ENCODE measurements at regions not wholly inside any gene's neighbourhood (a gene's known extent, or its start where the extent isn't known, plus 50 kb on each side); places are given as distances from the start of the nearest gene placed in this dataset.

DNA sequence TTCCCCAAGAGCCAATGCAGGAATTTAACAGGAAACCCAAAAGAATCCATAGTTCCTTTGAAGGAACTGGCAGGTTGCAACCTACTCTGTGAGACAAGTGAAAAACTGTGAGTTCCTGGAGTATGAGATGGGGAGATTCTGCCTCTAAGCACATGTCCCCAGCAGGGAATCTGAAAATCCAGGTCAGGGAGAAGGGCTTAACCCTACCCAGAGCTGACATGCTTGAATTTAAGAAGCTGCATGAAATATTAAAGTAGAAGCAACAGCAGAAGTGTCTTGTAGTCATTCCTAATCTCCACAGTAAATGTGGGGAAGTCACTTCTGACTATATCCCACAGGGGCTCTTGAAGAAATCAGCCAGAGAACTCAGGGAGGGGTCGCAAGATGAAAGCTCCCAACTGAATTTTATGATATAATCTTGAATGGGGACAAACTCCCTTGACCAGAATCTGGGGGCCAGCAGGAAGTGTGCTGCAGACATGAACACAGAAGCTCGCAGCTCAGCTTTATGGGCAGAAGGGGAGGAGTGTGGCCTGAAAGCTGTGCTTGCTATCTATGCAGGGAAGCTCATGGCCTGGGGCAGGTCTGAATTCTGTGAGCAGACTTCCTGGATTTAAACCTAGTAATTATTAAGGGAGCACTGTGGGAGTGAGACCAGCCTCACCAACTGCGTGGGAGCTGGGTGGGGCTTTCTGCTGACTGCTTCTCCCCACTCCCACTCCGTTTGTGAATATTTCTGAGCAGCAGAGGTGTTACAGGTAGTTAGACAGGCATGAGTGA, 184.1 kb upstream of the KYNU start:
- ChIA-PET POLR2A (no interaction called here), CTCF (no interaction called here)
- Mint-ChIP-seq H3K9me3 (no peaks in the 10 kb centered on the region), H3K36me3 (no peaks in the 10 kb centered on the region), H3K27me3 (no peaks in the 10 kb centered on the region), H3K27ac (no peak overlapping the region), H3K4me3 (no peak overlapping the region), H3K4me1 (ENCODE audit: low read depth) (no peaks in the 10 kb centered on the region)
- intact Hi-C loops (cut with micrococcal nuclease) = no loop called here
- no peak for DNase-seq

DNA sequence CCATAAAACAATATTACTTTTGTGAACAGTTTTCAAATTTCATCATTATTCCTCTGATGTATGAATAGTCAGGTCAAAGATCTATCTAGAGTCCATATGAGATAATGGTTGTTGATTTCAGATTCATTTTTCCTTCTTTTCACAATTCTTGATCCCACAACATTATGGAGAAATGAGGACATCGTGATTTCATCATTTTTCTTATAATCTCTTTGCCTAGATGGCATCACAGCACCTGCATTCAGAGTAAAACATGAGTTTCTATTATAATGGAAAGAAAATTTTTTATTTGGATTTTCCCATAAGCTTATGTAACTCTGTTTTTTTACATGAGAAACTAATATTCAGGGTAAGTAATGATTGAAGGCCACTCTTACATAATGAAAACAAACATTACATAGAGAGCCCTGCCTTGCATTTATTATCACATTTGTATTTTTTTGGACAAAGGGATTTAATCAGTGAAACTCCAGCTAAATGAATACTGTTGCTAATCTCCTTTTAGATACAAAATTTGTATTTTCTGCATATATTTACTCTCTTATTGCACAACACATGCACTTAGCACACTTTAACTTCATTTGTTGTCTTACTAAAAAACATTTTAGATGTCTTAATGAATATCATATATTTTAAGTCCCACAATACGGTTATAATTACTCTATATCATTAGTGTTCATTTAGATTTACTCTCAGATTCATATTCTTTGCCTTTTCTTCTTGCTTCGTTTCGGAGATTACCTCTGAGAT, 188.4 kb upstream of the KYNU start:
- Mint-ChIP-seq H3K27ac (no peak overlapping the region), H3K36me3 (no peaks in the 10 kb centered on the region), H3K4me1 (ENCODE audit: low read depth) (no peaks in the 10 kb centered on the region), H3K9me3 (no peaks in the 10 kb centered on the region), H3K4me3 (no peak overlapping the region), H3K27me3 (no peaks in the 10 kb centered on the region)
- ChIA-PET POLR2A (no interaction called here), CTCF (no interaction called here)
- no peak for DNase-seq
- intact Hi-C loops (cut with micrococcal nuclease) = no loop called here

DNA sequence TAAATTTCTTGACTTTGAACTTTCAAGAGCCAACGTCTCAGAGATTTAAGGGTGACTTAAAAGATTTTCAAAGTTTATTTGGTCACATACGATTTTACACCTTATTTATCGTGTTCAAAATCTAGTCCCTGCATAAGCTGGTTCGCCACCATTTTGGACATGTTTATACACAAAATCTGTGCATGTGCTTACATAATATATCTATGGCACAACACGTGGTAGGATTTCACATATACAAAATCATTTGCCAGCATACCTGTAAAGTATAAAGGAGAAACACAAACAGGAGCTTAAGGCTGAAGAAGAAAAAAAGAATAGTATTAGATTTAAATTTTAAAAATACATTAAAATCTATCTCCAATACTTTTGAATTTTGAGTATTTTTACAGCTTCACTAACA, 190.0 kb upstream of the KYNU start:
- H3K4me1 Mint-ChIP-seq (ENCODE audit: low read depth) = no peaks in the 10 kb centered on the region
- POLR2A ChIA-PET = no interaction called here
- no peak for DNase-seq
- no peaks in the 10 kb centered on the region for H3K27me3 Mint-ChIP-seq
- no peak overlapping the region for H3K27ac Mint-ChIP-seq
- no peaks in the 10 kb centered on the region for H3K36me3 Mint-ChIP-seq
- intact Hi-C loops (cut with micrococcal nuclease) = no loop called here
- no peaks in the 10 kb centered on the region for H3K9me3 Mint-ChIP-seq
- CTCF ChIA-PET = no interaction called here
- H3K4me3 Mint-ChIP-seq = no peak overlapping the region

DNA sequence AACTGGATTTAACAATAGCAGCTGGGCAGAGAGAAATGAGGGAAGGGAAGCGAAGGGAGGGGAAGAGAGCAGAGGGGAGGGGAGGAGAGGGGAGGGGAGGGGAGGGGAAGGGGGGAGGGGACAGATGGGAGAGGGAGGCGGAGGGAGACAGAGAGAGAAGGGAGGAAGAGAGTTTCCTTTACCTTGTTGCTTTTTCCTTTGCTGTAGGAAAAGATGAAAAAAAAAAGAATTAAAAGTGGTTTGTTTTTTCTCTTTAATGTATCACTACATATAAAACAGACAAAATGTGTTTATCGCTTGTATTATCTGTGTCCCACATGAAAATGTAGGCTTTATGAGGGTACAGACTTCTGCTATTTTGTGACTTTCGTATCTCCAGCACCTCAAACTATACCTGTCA, 190.4 kb upstream of the KYNU start:
- Mint-ChIP-seq H3K36me3 (no peaks in the 10 kb centered on the region), H3K4me3 (no peak overlapping the region), H3K27ac (no peak overlapping the region), H3K4me1 (ENCODE audit: low read depth) (no peaks in the 10 kb centered on the region), H3K27me3 (no peaks in the 10 kb centered on the region), H3K9me3 (no peaks in the 10 kb centered on the region)
- POLR2A ChIA-PET = no interaction called here
- CTCF ChIA-PET = no interaction called here
- no peak for DNase-seq
- intact Hi-C loops (cut with micrococcal nuclease) = no loop called here

DNA sequence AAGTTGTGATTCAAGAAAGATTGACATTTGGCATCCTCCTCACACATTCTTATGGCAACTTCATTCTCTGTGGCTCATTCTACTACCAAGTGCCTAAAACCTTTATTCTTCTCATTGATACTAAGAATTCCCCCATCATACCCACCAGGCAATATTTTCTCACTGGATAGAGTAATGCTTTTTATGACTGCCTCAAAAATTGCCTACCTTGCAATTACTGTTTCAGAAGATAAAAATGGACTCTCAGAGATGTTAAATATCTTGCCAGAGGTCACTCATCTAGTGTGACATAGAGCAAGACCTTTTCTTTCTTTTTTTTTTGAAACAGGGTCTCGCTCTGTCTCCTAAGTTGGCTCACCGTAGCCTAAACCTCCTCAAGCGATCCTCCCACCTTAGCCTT, 192.8 kb upstream of the KYNU start:
- no peak overlapping the region for H3K27ac Mint-ChIP-seq
- no peaks in the 10 kb centered on the region for H3K9me3 Mint-ChIP-seq
- ChIA-PET CTCF (no interaction called here), POLR2A (no interaction called here)
- no peaks in the 10 kb centered on the region for H3K27me3 Mint-ChIP-seq
- no peak overlapping the region for H3K4me3 Mint-ChIP-seq
- intact Hi-C loops (cut with micrococcal nuclease) = no loop called here
- no peak for DNase-seq
- no peaks in the 10 kb centered on the region for H3K36me3 Mint-ChIP-seq
- no peaks in the 10 kb centered on the region for H3K4me1 Mint-ChIP-seq (ENCODE audit: low read depth)

DNA sequence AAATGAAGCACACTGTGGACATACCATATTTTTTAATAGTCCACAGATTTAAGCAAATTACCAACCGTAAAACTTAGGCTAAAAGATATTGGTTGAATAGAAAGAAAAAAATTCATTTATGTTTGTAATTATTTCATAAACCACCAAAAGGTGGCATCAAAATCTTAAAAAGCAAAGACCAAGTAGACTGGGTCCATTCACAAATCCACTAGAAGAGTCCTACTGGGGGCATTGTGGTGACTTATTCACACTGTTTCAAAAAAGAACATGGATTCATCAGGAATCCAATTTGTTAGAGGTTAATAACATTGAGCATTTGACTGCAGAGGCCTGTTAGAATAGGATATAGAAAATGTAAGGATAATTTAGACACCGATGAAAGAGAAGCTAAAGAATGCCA, 194.9 kb upstream of the KYNU start:
- no peak for DNase-seq
- H3K4me1 Mint-ChIP-seq (ENCODE audit: low read depth) = no peaks in the 10 kb centered on the region
- ChIA-PET POLR2A (no interaction called here), CTCF (no interaction called here)
- no peak overlapping the region for H3K4me3 Mint-ChIP-seq
- no peaks in the 10 kb centered on the region for H3K9me3 Mint-ChIP-seq
- intact Hi-C loops (cut with micrococcal nuclease) = no loop called here
- no peak overlapping the region for H3K27ac Mint-ChIP-seq
- no peaks in the 10 kb centered on the region for H3K36me3 Mint-ChIP-seq
- no peaks in the 10 kb centered on the region for H3K27me3 Mint-ChIP-seq

DNA sequence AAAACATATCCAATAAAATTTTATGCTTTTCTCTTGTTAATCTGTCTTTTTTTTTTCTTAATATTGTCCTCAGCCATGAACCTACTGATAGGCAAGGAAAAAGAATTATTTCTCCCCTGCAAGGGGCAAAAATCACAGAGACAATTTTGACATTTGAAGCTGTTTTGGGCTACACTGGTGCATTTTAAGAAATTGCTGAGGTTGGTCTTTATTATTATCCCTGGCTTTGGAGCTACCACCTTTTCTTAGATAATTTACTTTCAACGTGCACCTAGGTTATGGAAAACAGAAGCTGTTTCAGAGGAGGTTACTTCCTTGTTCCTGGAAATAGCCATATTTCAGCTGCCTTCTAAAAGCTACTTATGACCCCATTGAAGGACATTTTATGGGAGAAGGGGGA, 195.5 kb upstream of the KYNU start:
- no peak overlapping the region for H3K4me3 Mint-ChIP-seq
- no peaks in the 10 kb centered on the region for H3K9me3 Mint-ChIP-seq
- POLR2A ChIA-PET = no interaction called here
- no peak for DNase-seq
- intact Hi-C loops (cut with micrococcal nuclease) = no loop called here
- no peaks in the 10 kb centered on the region for H3K27me3 Mint-ChIP-seq
- no peaks in the 10 kb centered on the region for H3K36me3 Mint-ChIP-seq
- no peaks in the 10 kb centered on the region for H3K4me1 Mint-ChIP-seq (ENCODE audit: low read depth)
- H3K27ac Mint-ChIP-seq = no peak overlapping the region
- CTCF ChIA-PET = interaction anchor here (0.6 kb wide), 1 partner anchor 1009 kb away, joined by 3 read pairs; no protein-coding TSS in a partner anchor

DNA sequence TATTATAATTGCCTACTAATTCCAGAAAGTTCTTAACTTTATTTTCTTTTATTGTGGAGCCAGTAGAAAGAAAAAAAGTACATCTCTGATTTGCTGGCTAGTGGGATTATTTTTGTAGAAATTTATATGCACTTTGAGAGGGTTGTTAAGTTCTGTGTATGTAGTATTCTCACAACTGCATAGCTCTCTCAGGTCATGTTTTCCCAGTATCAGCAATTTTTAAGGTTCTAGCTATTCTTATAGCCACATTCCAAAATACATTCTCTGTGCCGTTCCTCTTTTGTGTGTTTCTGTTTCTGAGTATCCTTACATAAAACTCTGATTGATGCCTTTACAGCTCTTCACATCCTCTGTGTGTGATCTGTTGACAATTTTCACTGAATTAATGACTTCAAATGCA, 199.3 kb upstream of the KYNU start:
- POLR2A ChIA-PET = no interaction called here
- H3K27ac Mint-ChIP-seq = no peak overlapping the region

DNA sequence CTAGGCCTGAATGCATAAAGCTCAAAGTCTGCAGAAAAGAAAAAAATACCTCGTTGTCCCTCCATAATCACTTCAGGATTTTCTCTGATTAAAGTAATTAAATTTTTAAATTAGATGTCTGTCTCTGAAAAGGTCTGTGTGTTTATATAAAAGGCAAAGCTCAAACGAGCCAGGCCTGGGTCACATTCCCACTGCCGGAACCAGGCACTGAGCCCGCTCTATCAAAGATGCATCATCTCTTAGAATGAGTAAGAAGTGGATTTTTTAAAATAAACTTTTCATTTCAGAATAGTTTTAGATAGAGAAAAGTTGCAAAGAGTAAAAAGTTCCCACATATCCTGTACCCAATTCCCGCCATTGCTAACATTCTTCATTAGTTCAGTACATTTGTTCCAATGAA, 202.1 kb upstream of the KYNU start:
- no peak overlapping the region for H3K27ac Mint-ChIP-seq
- DNase-seq = no peak
- ChIA-PET POLR2A (no interaction called here), CTCF (no interaction called here)
- H3K9me3 Mint-ChIP-seq = no peaks in the 10 kb centered on the region
- no peak overlapping the region for H3K4me3 Mint-ChIP-seq
- no peaks in the 10 kb centered on the region for H3K4me1 Mint-ChIP-seq (ENCODE audit: low read depth)
- intact Hi-C loops (cut with micrococcal nuclease) = no loop called here
- H3K36me3 Mint-ChIP-seq = no peaks in the 10 kb centered on the region
- H3K27me3 Mint-ChIP-seq = no peaks in the 10 kb centered on the region

More for the DNA sequence above, 199.3 kb upstream of the KYNU start:
- no peaks in the 10 kb centered on the region for H3K4me1 Mint-ChIP-seq (ENCODE audit: low read depth)
- H3K27me3 Mint-ChIP-seq = no peaks in the 10 kb centered on the region
- no peaks in the 10 kb centered on the region for H3K36me3 Mint-ChIP-seq
- DNase-seq = no peak
- no peak overlapping the region for H3K4me3 Mint-ChIP-seq
- CTCF ChIA-PET = no interaction called here
- intact Hi-C loops (cut with micrococcal nuclease) = no loop called here
- no peaks in the 10 kb centered on the region for H3K9me3 Mint-ChIP-seq

DNA sequence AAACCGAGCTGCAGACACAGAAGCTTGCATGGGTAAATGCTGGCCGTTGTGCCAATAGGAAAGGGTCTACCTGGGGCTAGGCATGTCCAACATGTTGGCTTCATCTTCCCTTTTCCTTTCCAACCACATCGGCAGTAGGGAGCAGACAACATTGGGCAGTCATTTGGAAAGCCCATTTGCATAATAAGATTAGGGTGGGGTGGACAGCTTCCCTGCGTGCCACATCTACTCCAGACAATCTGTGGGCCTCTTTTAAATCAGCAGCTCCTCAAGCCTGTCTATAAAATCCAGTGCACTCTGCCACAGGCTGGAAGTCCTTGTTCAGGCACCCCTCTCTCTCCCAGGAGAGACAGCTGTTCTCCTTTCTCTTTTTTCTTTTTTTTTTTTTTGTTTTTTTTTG, 203.6 kb upstream of the KYNU start:
- ChIA-PET POLR2A (no interaction called here), CTCF (no interaction called here)
- H3K4me1 Mint-ChIP-seq (ENCODE audit: low read depth) = no peaks in the 10 kb centered on the region
- no peak for DNase-seq
- H3K27me3 Mint-ChIP-seq = no peaks in the 10 kb centered on the region
- H3K27ac Mint-ChIP-seq = no peak overlapping the region
- intact Hi-C loops (cut with micrococcal nuclease) = no loop called here
- no peak overlapping the region for H3K4me3 Mint-ChIP-seq
- no peaks in the 10 kb centered on the region for H3K9me3 Mint-ChIP-seq
- no peaks in the 10 kb centered on the region for H3K36me3 Mint-ChIP-seq

DNA sequence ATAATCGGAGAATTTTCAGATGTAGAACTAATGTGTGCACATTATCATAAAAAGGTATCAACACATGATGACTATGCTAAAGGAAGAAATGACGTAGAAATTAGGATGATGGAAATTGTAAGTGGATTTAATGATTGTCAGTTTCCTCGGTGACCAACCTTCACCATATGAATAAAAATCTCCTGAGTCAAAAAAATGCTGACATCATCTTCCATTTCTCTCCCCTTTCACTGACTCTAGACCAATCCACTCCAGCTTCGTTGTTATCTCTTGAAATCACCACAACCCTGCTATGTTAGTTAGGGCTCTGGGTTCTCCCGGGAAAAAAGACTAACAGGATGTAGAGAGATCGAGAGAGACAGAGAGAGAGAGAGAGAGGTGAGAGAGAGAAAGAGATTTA, 204.8 kb upstream of the KYNU start:
- Mint-ChIP-seq H3K36me3 (no peaks in the 10 kb centered on the region), H3K4me3 (no peak overlapping the region), H3K27ac (no peak overlapping the region), H3K9me3 (no peaks in the 10 kb centered on the region), H3K27me3 (no peaks in the 10 kb centered on the region), H3K4me1 (ENCODE audit: low read depth) (no peaks in the 10 kb centered on the region)
- no peak for DNase-seq
- ChIA-PET CTCF (no interaction called here), POLR2A (no interaction called here)
- intact Hi-C loops (cut with micrococcal nuclease) = no loop called here

DNA sequence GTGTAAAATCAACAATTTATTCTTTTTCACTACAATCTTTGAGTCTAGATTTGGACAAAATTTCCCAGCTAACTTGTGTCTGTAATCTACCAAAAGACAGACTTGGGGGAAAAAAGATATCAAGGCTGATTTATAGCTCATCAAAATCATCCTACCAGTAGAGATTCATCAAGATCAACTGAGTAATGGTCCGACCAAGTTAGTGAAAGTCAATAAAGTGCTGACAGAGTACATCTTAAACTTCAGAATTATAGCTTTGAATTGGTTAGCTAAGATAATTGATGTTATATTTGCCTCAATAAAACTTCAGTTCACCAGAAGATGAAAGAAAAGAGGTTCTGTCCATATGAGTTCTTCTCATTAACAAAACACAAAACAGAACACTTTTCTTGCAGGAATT, 207.1 kb upstream of the KYNU start:
- intact Hi-C loops (cut with micrococcal nuclease) = no loop called here
- H3K36me3 Mint-ChIP-seq = no peaks in the 10 kb centered on the region
- ChIA-PET POLR2A (no interaction called here), CTCF (no interaction called here)
- no peak overlapping the region for H3K4me3 Mint-ChIP-seq
- no peak overlapping the region for H3K27ac Mint-ChIP-seq
- H3K4me1 Mint-ChIP-seq (ENCODE audit: low read depth) = no peaks in the 10 kb centered on the region
- DNase-seq = no peak
- H3K9me3 Mint-ChIP-seq = peaks cover under 1% of the 10 kb centered on the region
- H3K27me3 Mint-ChIP-seq = no peaks in the 10 kb centered on the region

DNA sequence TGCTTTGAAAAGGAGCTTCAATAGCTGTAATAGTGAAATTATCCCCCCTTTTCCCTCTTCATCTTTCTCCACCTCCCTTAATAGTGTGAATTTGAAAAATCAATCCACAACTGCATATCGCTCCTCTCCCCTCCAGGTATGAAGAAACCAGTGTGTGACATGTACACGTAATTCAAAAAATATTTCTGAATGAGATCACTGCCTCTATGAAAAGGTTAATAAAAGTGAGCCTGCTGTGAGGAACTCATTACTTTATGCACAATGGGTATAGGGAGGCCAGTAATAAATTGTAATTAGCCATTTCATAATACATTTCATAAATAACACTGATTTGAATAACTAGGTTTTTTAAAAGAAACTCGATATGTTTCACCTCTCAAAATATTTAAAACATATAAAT, 209.0 kb upstream of the KYNU start:
- POLR2A ChIA-PET = no interaction called here
- no peak overlapping the region for H3K4me3 Mint-ChIP-seq
- CTCF ChIA-PET = no interaction called here
- H3K27ac Mint-ChIP-seq = no peak overlapping the region
- H3K36me3 Mint-ChIP-seq = no peaks in the 10 kb centered on the region
- no peaks in the 10 kb centered on the region for H3K4me1 Mint-ChIP-seq (ENCODE audit: low read depth)
- intact Hi-C loops (cut with micrococcal nuclease) = no loop called here
- peaks cover 2% of the 10 kb centered on the region for H3K9me3 Mint-ChIP-seq
- H3K27me3 Mint-ChIP-seq = no peaks in the 10 kb centered on the region
- no peak for DNase-seq
